ENCODE measurements at regions not wholly inside any gene's neighbourhood (a gene's known extent, or its start where the extent isn't known, plus 50 kb on each side); places are given as distances from the start of the nearest gene placed in this dataset.

- Histone ChIP-seq H3K27me3 (no peaks in the 10 kb centered on the region), H3K36me3 (no peaks in the 10 kb centered on the region), H3K4me3 (replicated peaks in 1 of 3) (no peak overlapping the region), H3K9me3 (no peaks in the 10 kb centered on the region), H3K4me1 (peaks cover 9% of the 10 kb centered on the region in 2 donors), H3K27ac (no peak overlapping the region)
- intact Hi-C loops (cut with DNase I): no loop called here
- DNase-seq: no peak
- no peak for TF ChIP-seq CTCF (IDR thresholded peaks at IDR 0.05)
- TF ChIP-seq POLR2A (IDR thresholded peaks at IDR 0.05): no peak
- 13 to 28% methylated on average over 2 of the region's 2 CpGs for WGBS, 2 donors
These were observed 484.9 kb downstream of the MIAT start for GRCh38 chr22:27142286-27142685.

- Histone ChIP-seq H3K4me3 (replicated peaks in 1 of 3) (no peak overlapping the region), H3K4me1 (peaks cover 9% of the 10 kb centered on the region in 2 donors), H3K9me3 (no peaks in the 10 kb centered on the region), H3K27ac (no peak overlapping the region), H3K27me3 (no peaks in the 10 kb centered on the region), H3K36me3 (no peaks in the 10 kb centered on the region)
- 69 to 77% methylated on average over 2 of the region's 2 CpGs for WGBS, 2 donors
- intact Hi-C loops (cut with DNase I): no loop called here
- TF ChIP-seq CTCF (IDR thresholded peaks at IDR 0.05) (no peak), POLR2A (IDR thresholded peaks at IDR 0.05) (no peak)
- DNase-seq: no peak
These were observed 486.9 kb downstream of the MIAT start for GRCh38 chr22:27144321-27144720.

- intact Hi-C loops (cut with DNase I): no loop called here
- 81 to 87% methylated on average over 4 of the region's 4 CpGs for WGBS, 2 donors
These were observed 489.7 kb downstream of the MIAT start for GRCh38 chr22:27146866-27147633.

GRCh38 chr22:27148055-27148454 lies 490.7 kb downstream of the MIAT start:
- Histone ChIP-seq H3K4me3 (replicated peaks in 1 of 3) (no peak overlapping the region), H3K36me3 (no peaks in the 10 kb centered on the region), H3K4me1 (peaks cover 0 to 5% of the 10 kb centered on the region in 2 donors), H3K9me3 (no peaks in the 10 kb centered on the region), H3K27ac (no peak overlapping the region), H3K27me3 (no peaks in the 10 kb centered on the region)
- no peak for DNase-seq
- TF ChIP-seq POLR2A (IDR thresholded peaks at IDR 0.05): no peak
- no peak for TF ChIP-seq CTCF (IDR thresholded peaks at IDR 0.05)
- intact Hi-C loops (cut with DNase I): no loop called here
- WGBS, 2 donors: 48 to 55% methylated on average over 2 of the region's 2 CpGs

More at GRCh38 chr22:27146866-27147633, 489.7 kb downstream of the MIAT start:
- no peak overlapping the region for H3K4me3 ChIP-seq (replicated peaks in 1 of 3)
- H3K4me1 ChIP-seq: peaks cover 0 to 5% of the 10 kb centered on the region in 2 donors
- H3K9me3 ChIP-seq: no peaks in the 10 kb centered on the region
- no peaks in the 10 kb centered on the region for H3K36me3 ChIP-seq
- no peak for DNase-seq
- H3K27ac ChIP-seq: no peak overlapping the region
- no peak for TF ChIP-seq POLR2A (IDR thresholded peaks at IDR 0.05)
- no peak for TF ChIP-seq CTCF (IDR thresholded peaks at IDR 0.05)
- no peaks in the 10 kb centered on the region for H3K27me3 ChIP-seq

- no peaks in the 10 kb centered on the region for H3K9me3 ChIP-seq
- H3K4me1 ChIP-seq: peaks cover 0 to 5% of the 10 kb centered on the region in 2 donors
- no peak for DNase-seq
- no peak overlapping the region for H3K4me3 ChIP-seq (replicated peaks in 1 of 3)
- intact Hi-C loops (cut with DNase I): no loop called here
- no peak overlapping the region for H3K27ac ChIP-seq
- WGBS, 2 donors: 95 to 96% methylated on average over 8 of the region's 8 CpGs
- no peaks in the 10 kb centered on the region for H3K36me3 ChIP-seq
- H3K27me3 ChIP-seq: no peaks in the 10 kb centered on the region
- TF ChIP-seq POLR2A (IDR thresholded peaks at IDR 0.05): no peak
- TF ChIP-seq CTCF (IDR thresholded peaks at IDR 0.05): no peak
These were observed 491.6 kb downstream of the MIAT start for GRCh38 chr22:27148886-27149470.
